Fibroblast of lung (primary cell): ENCODE measurements at regions not wholly inside any gene's neighbourhood (a gene's known extent, or its start where the extent isn't known, plus 50 kb on each side); places are given as distances from the start of the nearest gene placed in this dataset.

ENCODE experiments used
- DNase-seq, 2 donors: peaks; one replicate each; pipeline versions ENCODE4 v3.0.0 to v3.0.0-alpha.2; 2010; ENCODE audit warnings: low read depth in 2 of 2
- H2AFZ ChIP-seq: 2 replicates; pipeline ENCODE4 v1.5.1; 2012; ENCODE audit warnings: low read length, control low read depth, inconsistent platforms
- H3K27ac ChIP-seq: 2 replicates; pipeline ENCODE4 v1.5.1; 2011; ENCODE audit warnings: low read length, control low read depth; ENCODE audit not compliant: insufficient read depth
- H3K27me3 ChIP-seq: 2 replicates; pipeline ENCODE4 v1.5.1; 2011; ENCODE audit warnings: mild to moderate bottlenecking, low read length; ENCODE audit not compliant: control insufficient read depth, insufficient read depth
- H3K36me3 ChIP-seq: 2 replicates; pipeline ENCODE4 v1.5.1; 2011; ENCODE audit warnings: low read length; ENCODE audit not compliant: control insufficient read depth, insufficient read depth
- H3K4me1 ChIP-seq: 2 replicates; pipeline ENCODE4 v1.5.1; 2011; ENCODE audit warnings: low read length; ENCODE audit not compliant: control insufficient read depth, insufficient read depth; ENCODE audit errors: extremely low read depth
- H3K4me2 ChIP-seq: 2 replicates; pipeline ENCODE4 v1.5.1; 2011; ENCODE audit warnings: low read length, control low read depth; ENCODE audit not compliant: insufficient read depth; ENCODE audit errors: extremely low read depth
- H3K4me3 ChIP-seq, 4 experiments: fragments of 200-600 bp in 1 of 4; sonication (generic) in 1 of 4; replicated peaks in 1 of 4; 2 replicates each; pipeline ENCODE4 v1.5.1; 2011 to 2016; ENCODE audit warnings: low read length in 4 of 4, low read depth in 3 of 4, mild to moderate bottlenecking in 3 of 4, control low read depth in 2 of 4, inconsistent platforms in 1 of 4, mixed read lengths in 1 of 4; ENCODE audit not compliant: insufficient read depth in 1 of 4; ENCODE audit errors: control extremely low read depth in 1 of 4
- H3K79me2 ChIP-seq: 2 replicates; pipeline ENCODE4 v1.5.1; 2012; ENCODE audit warnings: mild to moderate bottlenecking, low read length, inconsistent platforms; ENCODE audit not compliant: control insufficient read depth, insufficient read depth
- H3K9ac ChIP-seq: 2 replicates; pipeline ENCODE4 v1.5.1; 2011; ENCODE audit warnings: mild to moderate bottlenecking, low read length, control low read depth; ENCODE audit not compliant: insufficient read depth
- H3K9me3 ChIP-seq: 2 replicates; pipeline ENCODE4 v1.5.1; 2012; ENCODE audit warnings: low read depth, low read length; ENCODE audit not compliant: control insufficient read depth, insufficient read depth
- H4K20me1 ChIP-seq: 2 replicates; pipeline ENCODE4 v1.5.1; 2011; ENCODE audit warnings: low read length; ENCODE audit not compliant: control insufficient read depth, insufficient read depth; ENCODE audit errors: extremely low read depth
- CTCF ChIP-seq, 2 donors: IDR thresholded peaks in 1 of 2; conservative IDR thresholded peaks in 1 of 2; 1 replicate in 1 of 2; 2 replicates in 1 of 2; pipeline ENCODE4 v1.5.1; 2011 to 2012; ENCODE audit warnings: low read length in 2 of 2, control low read depth in 1 of 2, inconsistent platforms in 1 of 2, low read depth in 1 of 2, mild to moderate bottlenecking in 1 of 2
- EZH2 ChIP-seq: IDR thresholded peaks from 2 replicates; pipeline ENCODE4 v1.5.1; 2012; ENCODE audit warnings: low read length, control low read depth, mild to moderate bottlenecking; ENCODE audit errors: missing control alignments

- Histone ChIP-seq H2AFZ (no peak overlapping the region), H3K4me1 (no peaks in the 10 kb centered on the region), H4K20me1 (no peaks in the 10 kb centered on the region), H3K27ac (no peak overlapping the region), H3K36me3 (no peaks in the 10 kb centered on the region), H3K27me3 (no peaks in the 10 kb centered on the region), H3K9me3 (no peaks in the 10 kb centered on the region), H3K4me3 (no peak overlapping the region), H3K4me2 (no peak overlapping the region), H3K9ac (no peak overlapping the region), H3K79me2 (no peaks in the 10 kb centered on the region)
- TF ChIP-seq CTCF (conservative IDR thresholded peaks at IDR 0.05 in 1 of 2, IDR thresholded peaks at IDR 0.05 in 1 of 2; ENCODE audit: low read depth in 1 of 2, low read length in 2 of 2) (no peak), EZH2 (no peak)
- DNase-seq: no peak
Observed at GRCh38 chr22:23384923-23385677, 195.0 kb downstream of the IGLL1 start.

- H3K36me3 ChIP-seq: no peaks in the 10 kb centered on the region
- no peak overlapping the region for H2AFZ ChIP-seq
- H3K79me2 ChIP-seq: no peaks in the 10 kb centered on the region
- DNase-seq: no peak
- no peaks in the 10 kb centered on the region for H3K4me1 ChIP-seq
- no peak overlapping the region for H3K4me2 ChIP-seq
- no peak overlapping the region for H3K4me3 ChIP-seq
- no peak overlapping the region for H3K27ac ChIP-seq
- H3K9me3 ChIP-seq: no peaks in the 10 kb centered on the region
- no peaks in the 10 kb centered on the region for H3K27me3 ChIP-seq
- H4K20me1 ChIP-seq: no peaks in the 10 kb centered on the region
- no peak overlapping the region for H3K9ac ChIP-seq
- TF ChIP-seq CTCF (conservative IDR thresholded peaks at IDR 0.05 in 1 of 2, IDR thresholded peaks at IDR 0.05 in 1 of 2; ENCODE audit: low read depth in 1 of 2, low read length in 2 of 2): no peak
- no peak for TF ChIP-seq EZH2
Observed at GRCh38 chr22:23384431-23384830, 195.7 kb downstream of the IGLL1 start.

GRCh38 chr22:23383491-23384361 lies 196.4 kb downstream of the IGLL1 start:
- no peaks in the 10 kb centered on the region for H3K4me1 ChIP-seq
- H3K27ac ChIP-seq: no peak overlapping the region
- H3K9ac ChIP-seq: no peak overlapping the region
- TF ChIP-seq CTCF (conservative IDR thresholded peaks at IDR 0.05 in 1 of 2, IDR thresholded peaks at IDR 0.05 in 1 of 2; ENCODE audit: low read depth in 1 of 2, low read length in 2 of 2) (no peak), EZH2 (no peak)
- H3K4me3 ChIP-seq: no peak overlapping the region
- H3K27me3 ChIP-seq: no peaks in the 10 kb centered on the region
- no peak for DNase-seq
- H3K79me2 ChIP-seq: no peaks in the 10 kb centered on the region
- H3K9me3 ChIP-seq: no peaks in the 10 kb centered on the region
- no peak overlapping the region for H2AFZ ChIP-seq
- H4K20me1 ChIP-seq: no peaks in the 10 kb centered on the region
- H3K36me3 ChIP-seq: no peaks in the 10 kb centered on the region
- no peak overlapping the region for H3K4me2 ChIP-seq
